OCI-LY3 (cell line): ENCODE measurements at regions not wholly inside any gene's neighbourhood (a gene's known extent, or its start where the extent isn't known, plus 50 kb on each side); places are given as distances from the start of the nearest gene placed in this dataset.

Source experiments
- CTCF ChIP-seq: fragments of 200-600, 300-600 bp; sonication (generic); IDR thresholded peaks from 2 replicates; pipeline ENCODE4 v1.5.1; 2014; ENCODE audit warnings: antibody characterized with exemption, low read length, low read depth
- EZH2phosphoT487 ChIP-seq: fragments of 200-600 bp; shearing (Covaris generic); IDR thresholded peaks from 2 replicates; pipeline ENCODE4 v1.6.1; 2018; ENCODE audit warnings: antibody characterized with exemption, mixed run types, low read depth

DNA sequence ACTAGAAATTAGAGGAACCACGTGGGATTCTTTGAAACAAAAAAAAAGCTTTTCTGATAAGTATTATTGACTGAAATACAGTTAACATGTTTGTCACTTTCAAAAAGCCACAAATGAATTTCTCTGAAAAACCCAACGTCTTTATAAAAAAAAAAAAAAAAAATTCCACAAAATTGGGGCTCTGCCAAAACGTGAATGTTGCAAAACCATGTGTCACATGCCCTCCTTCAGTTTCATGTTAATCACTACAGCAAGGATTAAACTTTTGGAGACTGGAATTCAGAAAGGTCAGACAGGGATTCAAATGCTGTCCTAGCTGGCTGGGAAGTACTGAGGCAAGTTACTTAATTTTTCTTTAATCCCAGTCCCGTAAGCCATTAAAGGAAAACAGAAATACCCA lies 278.0 kb upstream of the KLF14 start:
- TF ChIP-seq CTCF (no peak), EZH2phosphoT487 (no peak)
